ENCODE measurements at regions not wholly inside any gene's neighbourhood (a gene's known extent, or its start where the extent isn't known, plus 50 kb on each side); places are given as distances from the start of the nearest gene placed in this dataset.

DNA sequence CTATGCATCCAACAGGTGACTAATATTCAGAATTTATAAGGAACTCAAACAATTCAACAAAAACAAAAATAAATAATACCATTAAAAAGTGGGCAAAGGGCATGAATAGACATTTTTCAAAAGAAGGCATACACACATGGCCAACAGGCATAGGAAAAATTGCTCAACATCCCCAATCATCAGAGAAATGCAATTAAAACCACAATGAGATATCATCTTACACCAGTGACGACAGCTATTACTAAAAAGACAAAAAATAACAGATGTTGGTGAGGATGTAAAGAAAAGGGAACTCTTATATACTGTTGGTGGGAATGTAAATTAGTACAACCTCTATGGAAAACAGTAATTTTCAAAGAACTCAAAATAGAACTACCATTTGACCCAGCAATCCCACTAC lies 250.4 kb upstream of the N4BP1 start:
- TF ChIP-seq, protein P1, sequence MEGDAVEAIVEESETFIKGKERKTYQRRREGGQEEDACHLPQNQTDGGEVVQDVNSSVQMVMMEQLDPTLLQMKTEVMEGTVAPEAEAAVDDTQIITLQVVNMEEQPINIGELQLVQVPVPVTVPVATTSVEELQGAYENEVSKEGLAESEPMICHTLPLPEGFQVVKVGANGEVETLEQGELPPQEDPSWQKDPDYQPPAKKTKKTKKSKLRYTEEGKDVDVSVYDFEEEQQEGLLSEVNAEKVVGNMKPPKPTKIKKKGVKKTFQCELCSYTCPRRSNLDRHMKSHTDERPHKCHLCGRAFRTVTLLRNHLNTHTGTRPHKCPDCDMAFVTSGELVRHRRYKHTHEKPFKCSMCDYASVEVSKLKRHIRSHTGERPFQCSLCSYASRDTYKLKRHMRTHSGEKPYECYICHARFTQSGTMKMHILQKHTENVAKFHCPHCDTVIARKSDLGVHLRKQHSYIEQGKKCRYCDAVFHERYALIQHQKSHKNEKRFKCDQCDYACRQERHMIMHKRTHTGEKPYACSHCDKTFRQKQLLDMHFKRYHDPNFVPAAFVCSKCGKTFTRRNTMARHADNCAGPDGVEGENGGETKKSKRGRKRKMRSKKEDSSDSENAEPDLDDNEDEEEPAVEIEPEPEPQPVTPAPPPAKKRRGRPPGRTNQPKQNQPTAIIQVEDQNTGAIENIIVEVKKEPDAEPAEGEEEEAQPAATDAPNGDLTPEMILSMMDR (IDR thresholded peaks at IDR 0.05), result no peak
- TF ChIP-seq TEAD4 (IDR thresholded peaks at IDR 0.05; ENCODE audit: borderline replicate concordance, insufficient read depth), result no peak
- no peak for TF ChIP-seq RFX5 (IDR thresholded peaks at IDR 0.05; ENCODE audit: low read length)
- no peak for TF ChIP-seq EP300 (IDR thresholded peaks at IDR 0.05; ENCODE audit: borderline replicate concordance in 1 of 2, low read depth in 1 of 2, low read length in 1 of 2)
- no peak for TF ChIP-seq POLR2AphosphoS5 (IDR thresholded peaks at IDR 0.05; ENCODE audit: low read depth, low read length)
- TF ChIP-seq CHD2 (IDR thresholded peaks at IDR 0.05; ENCODE audit: low read length, partially characterized antibody), result no peak
- no peak for TF ChIP-seq EZH2phosphoT487 (IDR thresholded peaks at IDR 0.05; ENCODE audit: borderline replicate concordance, low read depth)
- no peak for TF ChIP-seq SMC3 (IDR thresholded peaks at IDR 0.05; ENCODE audit: low read depth, low read length)
- no peak for TF ChIP-seq NFIC (IDR thresholded peaks at IDR 0.05; ENCODE audit: borderline replicate concordance)
